ENCODE measurements at regions not wholly inside any gene's neighbourhood (a gene's known extent, or its start where the extent isn't known, plus 50 kb on each side); places are given as distances from the start of the nearest gene placed in this dataset.

GRCh38 chr11:110972106-110972505 is 259.9 kb upstream of the ARHGAP20 start:
- H4K20me1 ChIP-seq: no peaks in the 10 kb centered on the region
- peak overlapping the region in 4 of 11 experiments; percentile 46 to 73 (median 64); a peak in 7 of 22 replicates for H3K27ac ChIP-seq
- H3K9ac ChIP-seq: no peak overlapping the region; a peak in 1 of 22 replicates
- H3K4me2 ChIP-seq: peak overlapping the region in 4 of 11 experiments; percentile 14 to 47 (median 36); a peak in 7 of 22 replicates
- TF ChIP-seq Cebpa-rat (IDR thresholded peaks at IDR 0.05): no peak
- H3K27me3 ChIP-seq: no peaks in the 10 kb centered on the region
- peaks cover 0 to 4% (median 0%) of the 10 kb centered on the region in 11 experiments; a peak in 1 of 22 replicates for H3K9me3 ChIP-seq (replicated peaks in 1 of 11)
- H3K4me1 ChIP-seq: peaks cover 8 to 46% (median 16%) of the 10 kb centered on the region in 10 experiments
- no peak overlapping the region for H3K4me3 ChIP-seq
- H3K36me3 ChIP-seq: no peaks in the 10 kb centered on the region

GRCh38 chr11:110971140-110971539 is 258.9 kb upstream of the ARHGAP20 start:
- H3K9me3 ChIP-seq (replicated peaks in 1 of 11): 0 out of 22 replicates have a peak, but pooled peaks cover 0 to 4% (median 0%) of the 10 kb centered on the region in 11 experiments
- H4K20me1 ChIP-seq: no peaks in the 10 kb centered on the region
- TF ChIP-seq Cebpa-rat (IDR thresholded peaks at IDR 0.05): no peak
- no peak overlapping the region for H3K4me3 ChIP-seq
- no peaks in the 10 kb centered on the region for H3K36me3 ChIP-seq
- no peak overlapping the region for H3K27ac ChIP-seq
- H3K27me3 ChIP-seq: no peaks in the 10 kb centered on the region
- H3K4me2 ChIP-seq: no peak overlapping the region
- no peak overlapping the region for H3K9ac ChIP-seq
- H3K4me1 ChIP-seq: peaks cover 8 to 46% (median 16%) of the 10 kb centered on the region in 10 experiments

- Histone ChIP-seq H3K4me1 (peaks cover 8 to 42% (median 16%) of the 10 kb centered on the region in 10 experiments), H3K9ac (no peak overlapping the region), H4K20me1 (no peaks in the 10 kb centered on the region), H3K4me3 (no peak overlapping the region), H3K27ac (peak overlapping the region in 3 of 11 experiments; percentile 37 to 60 (median 58); a peak in 5 of 22 replicates), H3K27me3 (no peaks in the 10 kb centered on the region), H3K4me2 (peak overlapping the region in 9 of 11 experiments; percentile 26 to 61 (median 38); a peak in 19 of 22 replicates), H3K36me3 (no peaks in the 10 kb centered on the region), H3K9me3 (replicated peaks in 1 of 11) (0 out of 22 replicates have a peak, but pooled peaks cover 0 to 9% (median 0%) of the 10 kb centered on the region in 11 experiments)
- no peak for TF ChIP-seq Cebpa-rat (IDR thresholded peaks at IDR 0.05)
Measured at GRCh38 chr11:110968348-110969062, 256.3 kb upstream of the ARHGAP20 start.

GRCh38 chr11:110966131-110966530 is 253.9 kb upstream of the ARHGAP20 start:
- Histone ChIP-seq H3K9me3 (replicated peaks in 1 of 11) (0 out of 22 replicates have a peak, but pooled peaks cover 0 to 9% (median 0%) of the 10 kb centered on the region in 11 experiments), H3K27me3 (no peaks in the 10 kb centered on the region), H3K4me3 (no peak overlapping the region), H3K36me3 (no peaks in the 10 kb centered on the region), H3K27ac (no peak overlapping the region), H3K4me1 (peaks cover 0 to 18% (median 10%) of the 10 kb centered on the region in 10 experiments; a peak in 16 of 20 replicates), H3K9ac (no peak overlapping the region), H4K20me1 (no peaks in the 10 kb centered on the region), H3K4me2 (no peak overlapping the region)
- TF ChIP-seq Cebpa-rat (IDR thresholded peaks at IDR 0.05): no peak

- Histone ChIP-seq H4K20me1 (no peaks in the 10 kb centered on the region), H3K4me3 (no peak overlapping the region), H3K9me3 (replicated peaks in 1 of 11) (0 out of 22 replicates have a peak, but pooled peaks cover 0 to 9% (median 0%) of the 10 kb centered on the region in 11 experiments), H3K27ac (no peak overlapping the region), H3K4me1 (peaks cover 0 to 1% (median 0%) of the 10 kb centered on the region in 10 experiments; a peak in 4 of 20 replicates), H3K36me3 (no peaks in the 10 kb centered on the region), H3K27me3 (no peaks in the 10 kb centered on the region), H3K4me2 (no peak overlapping the region), H3K9ac (no peak overlapping the region)
- TF ChIP-seq Cebpa-rat (IDR thresholded peaks at IDR 0.05): no peak
Measured at GRCh38 chr11:110962921-110963320, 250.7 kb upstream of the ARHGAP20 start.

- H3K9me3 ChIP-seq (replicated peaks in 1 of 11): no peaks in the 10 kb centered on the region
- TF ChIP-seq Cebpa-rat (IDR thresholded peaks at IDR 0.05): no peak
Measured at GRCh38 chr11:110960167-110960566, 247.9 kb upstream of the ARHGAP20 start.

GRCh38 chr11:110958216-110958615 is 246.0 kb upstream of the ARHGAP20 start:
- no peaks in the 10 kb centered on the region for H3K9me3 ChIP-seq (replicated peaks in 1 of 11)
- no peak overlapping the region for H3K4me2 ChIP-seq
- no peak overlapping the region for H3K27ac ChIP-seq
- no peaks in the 10 kb centered on the region for H3K4me1 ChIP-seq
- no peaks in the 10 kb centered on the region for H3K27me3 ChIP-seq
- no peaks in the 10 kb centered on the region for H3K36me3 ChIP-seq
- no peak overlapping the region for H3K9ac ChIP-seq
- TF ChIP-seq Cebpa-rat (IDR thresholded peaks at IDR 0.05): no peak
- H4K20me1 ChIP-seq: no peaks in the 10 kb centered on the region
- H3K4me3 ChIP-seq: no peak overlapping the region

More at GRCh38 chr11:110960167-110960566, 247.9 kb upstream of the ARHGAP20 start:
- Histone ChIP-seq H3K4me1 (no peaks in the 10 kb centered on the region), H3K4me2 (no peak overlapping the region), H3K27ac (no peak overlapping the region), H4K20me1 (no peaks in the 10 kb centered on the region), H3K4me3 (no peak overlapping the region), H3K27me3 (no peaks in the 10 kb centered on the region), H3K36me3 (no peaks in the 10 kb centered on the region), H3K9ac (no peak overlapping the region)

GRCh38 chr11:110955776-110956175 is 243.5 kb upstream of the ARHGAP20 start:
- H3K4me1 ChIP-seq: no peaks in the 10 kb centered on the region
- H3K36me3 ChIP-seq: no peaks in the 10 kb centered on the region
- H3K9me3 ChIP-seq (replicated peaks in 1 of 11): no peaks in the 10 kb centered on the region
- no peaks in the 10 kb centered on the region for H3K27me3 ChIP-seq
- no peak overlapping the region for H3K4me2 ChIP-seq
- no peak overlapping the region for H3K27ac ChIP-seq
- H3K4me3 ChIP-seq: no peak overlapping the region
- H4K20me1 ChIP-seq: no peaks in the 10 kb centered on the region
- no peak overlapping the region for H3K9ac ChIP-seq
- no peak for TF ChIP-seq Cebpa-rat (IDR thresholded peaks at IDR 0.05)

- Histone ChIP-seq H3K27me3 (no peaks in the 10 kb centered on the region), H3K27ac (no peak overlapping the region)
Measured at GRCh38 chr11:110951950-110952503, 239.8 kb upstream of the ARHGAP20 start.

More at GRCh38 chr11:110951950-110952503, 239.8 kb upstream of the ARHGAP20 start:
- Histone ChIP-seq H3K36me3 (no peaks in the 10 kb centered on the region), H3K4me2 (no peak overlapping the region), H3K9ac (no peak overlapping the region), H4K20me1 (no peaks in the 10 kb centered on the region), H3K9me3 (replicated peaks in 1 of 11) (peaks cover 0 to 9% (median 0%) of the 10 kb centered on the region in 11 experiments; a peak in 3 of 22 replicates), H3K4me3 (no peak overlapping the region), H3K4me1 (no peaks in the 10 kb centered on the region)
- no peak for TF ChIP-seq Cebpa-rat (IDR thresholded peaks at IDR 0.05)

All from BLaER1 treated with 17β-estradiol and CSF1 and Interleukin-3, amounts not matched to agents 10 nM and 100 nM (cell line).